ENCODE measurements at regions not wholly inside any gene's neighbourhood (a gene's known extent, or its start where the extent isn't known, plus 50 kb on each side); places are given as distances from the start of the nearest gene placed in this dataset.

DNA sequence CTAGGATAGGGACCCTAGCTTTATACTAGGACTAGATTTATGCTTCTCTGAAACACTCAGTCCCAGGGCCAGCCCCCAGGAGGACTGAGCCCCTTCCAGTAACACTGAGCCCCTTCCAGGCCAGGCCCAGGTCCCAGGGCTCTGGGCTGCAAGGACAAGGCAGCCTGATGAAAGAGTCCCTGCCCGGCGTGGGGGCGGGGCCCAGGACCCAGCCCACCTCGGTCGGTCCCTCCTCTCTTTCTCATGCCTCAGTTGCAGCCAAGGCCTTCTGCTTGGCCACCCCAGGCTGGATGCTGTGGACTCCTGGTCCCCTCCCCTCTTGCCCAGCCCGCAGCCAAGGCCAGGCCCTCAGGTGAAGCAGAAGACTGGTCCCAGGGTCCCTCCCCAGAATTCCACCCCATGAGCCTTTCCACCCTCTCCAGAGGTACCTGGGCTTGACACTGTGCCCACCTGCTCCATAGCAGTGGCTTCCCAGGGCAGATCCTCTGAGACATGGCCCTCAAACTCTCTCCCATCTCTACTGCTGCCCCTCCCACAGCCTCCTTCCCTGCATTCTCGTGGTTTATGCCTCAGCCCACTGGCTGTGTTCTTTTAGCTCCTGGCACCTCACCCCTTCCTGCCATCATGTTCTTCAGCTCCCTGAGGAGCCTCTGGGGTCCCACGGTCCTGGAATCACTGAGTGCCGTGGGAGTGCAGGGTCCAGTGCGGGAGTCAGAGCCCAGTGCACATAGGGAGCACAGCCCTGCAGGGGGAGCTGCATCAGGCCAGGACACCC is 53.6 kb upstream of the C1QTNF9B start:
- no peak for DNase-seq (ENCODE audit: low spot score)
- WGBS (ENCODE audit: low lambda C conversion rate, missing lambda C conversion rate) = 88% methylated on average over 10 of the region's 10 CpGs
- peaks cover 4% of the 10 kb centered on the region for H3K4me1 ChIP-seq (ENCODE audit: insufficient read depth)
- no peak for TF ChIP-seq EZH2phosphoT487 (IDR thresholded peaks at IDR 0.05; ENCODE audit: low read depth, severe bottlenecking, unreplicated experiment)
- no peak for TF ChIP-seq EZH2 (IDR thresholded peaks at IDR 0.05; ENCODE audit: borderline replicate concordance)
- TF ChIP-seq, protein P1, sequence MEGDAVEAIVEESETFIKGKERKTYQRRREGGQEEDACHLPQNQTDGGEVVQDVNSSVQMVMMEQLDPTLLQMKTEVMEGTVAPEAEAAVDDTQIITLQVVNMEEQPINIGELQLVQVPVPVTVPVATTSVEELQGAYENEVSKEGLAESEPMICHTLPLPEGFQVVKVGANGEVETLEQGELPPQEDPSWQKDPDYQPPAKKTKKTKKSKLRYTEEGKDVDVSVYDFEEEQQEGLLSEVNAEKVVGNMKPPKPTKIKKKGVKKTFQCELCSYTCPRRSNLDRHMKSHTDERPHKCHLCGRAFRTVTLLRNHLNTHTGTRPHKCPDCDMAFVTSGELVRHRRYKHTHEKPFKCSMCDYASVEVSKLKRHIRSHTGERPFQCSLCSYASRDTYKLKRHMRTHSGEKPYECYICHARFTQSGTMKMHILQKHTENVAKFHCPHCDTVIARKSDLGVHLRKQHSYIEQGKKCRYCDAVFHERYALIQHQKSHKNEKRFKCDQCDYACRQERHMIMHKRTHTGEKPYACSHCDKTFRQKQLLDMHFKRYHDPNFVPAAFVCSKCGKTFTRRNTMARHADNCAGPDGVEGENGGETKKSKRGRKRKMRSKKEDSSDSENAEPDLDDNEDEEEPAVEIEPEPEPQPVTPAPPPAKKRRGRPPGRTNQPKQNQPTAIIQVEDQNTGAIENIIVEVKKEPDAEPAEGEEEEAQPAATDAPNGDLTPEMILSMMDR (IDR thresholded peaks at IDR 0.05; ENCODE audit: poor library complexity) = no peak
- no peaks in the 10 kb centered on the region for H3K27me3 ChIP-seq
- no peaks in the 10 kb centered on the region for H3K36me3 ChIP-seq (replicated peaks; ENCODE audit: insufficient read depth, low read depth)
- H3K9me3 ChIP-seq (ENCODE audit: low read depth) = no peaks in the 10 kb centered on the region
- no peaks in the 10 kb centered on the region for H4K20me1 ChIP-seq (ENCODE audit: insufficient read depth, poor library complexity, severe bottlenecking)
- no peak overlapping the region for H3K27ac ChIP-seq
- H3K9me2 ChIP-seq (replicated peaks; ENCODE audit: insufficient read depth) = no peaks in the 10 kb centered on the region
- H3K4me2 ChIP-seq = no peak overlapping the region
- no peak overlapping the region for H2AFZ ChIP-seq
- no peaks in the 10 kb centered on the region for H3K79me2 ChIP-seq
- H3K4me3 ChIP-seq = no peak overlapping the region

DNA sequence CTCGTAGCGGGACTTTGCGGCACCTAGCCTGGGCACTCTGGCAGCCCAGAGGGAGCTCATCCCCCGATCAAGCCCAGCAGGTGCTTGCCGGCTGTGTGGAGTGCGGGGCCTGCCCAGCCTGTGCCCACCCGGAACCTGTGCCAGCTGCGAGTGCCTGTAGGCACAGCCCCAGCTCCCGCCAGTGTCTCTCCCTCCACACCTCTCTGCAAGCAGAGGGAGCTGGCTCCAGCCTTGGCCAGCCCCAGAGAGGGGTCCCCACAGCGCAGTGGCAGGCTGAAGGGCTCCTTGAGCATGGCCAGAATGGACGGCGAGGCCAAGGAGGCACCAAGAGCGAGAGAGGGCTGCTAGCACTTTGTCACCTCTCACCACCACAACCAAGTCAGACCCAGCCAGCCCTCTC is 55.5 kb upstream of the C1QTNF9B start:
- H3K79me2 ChIP-seq = no peaks in the 10 kb centered on the region
- peaks cover 10% of the 10 kb centered on the region for H3K4me1 ChIP-seq (ENCODE audit: insufficient read depth)
- no peak overlapping the region for H3K4me2 ChIP-seq
- no peak overlapping the region for H3K27ac ChIP-seq
- H3K9me3 ChIP-seq (ENCODE audit: low read depth) = no peaks in the 10 kb centered on the region
- H4K20me1 ChIP-seq (ENCODE audit: insufficient read depth, poor library complexity, severe bottlenecking) = no peaks in the 10 kb centered on the region
- H3K4me3 ChIP-seq = no peak overlapping the region
- no peak for TF ChIP-seq EZH2phosphoT487 (IDR thresholded peaks at IDR 0.05; ENCODE audit: low read depth, severe bottlenecking, unreplicated experiment)
- TF ChIP-seq EZH2 (IDR thresholded peaks at IDR 0.05; ENCODE audit: borderline replicate concordance) = no peak
- TF ChIP-seq, protein P1 (IDR thresholded peaks at IDR 0.05; ENCODE audit: poor library complexity) = no peak
- H2AFZ ChIP-seq = no peak overlapping the region
- H3K27me3 ChIP-seq = no peaks in the 10 kb centered on the region
- no peaks in the 10 kb centered on the region for H3K36me3 ChIP-seq (replicated peaks; ENCODE audit: insufficient read depth, low read depth)
- WGBS (ENCODE audit: low lambda C conversion rate, missing lambda C conversion rate) = 97% methylated on average over 12 of the region's 13 CpGs
- DNase-seq (ENCODE audit: low spot score) = no peak
- H3K9me2 ChIP-seq (replicated peaks; ENCODE audit: insufficient read depth) = no peaks in the 10 kb centered on the region

DNA sequence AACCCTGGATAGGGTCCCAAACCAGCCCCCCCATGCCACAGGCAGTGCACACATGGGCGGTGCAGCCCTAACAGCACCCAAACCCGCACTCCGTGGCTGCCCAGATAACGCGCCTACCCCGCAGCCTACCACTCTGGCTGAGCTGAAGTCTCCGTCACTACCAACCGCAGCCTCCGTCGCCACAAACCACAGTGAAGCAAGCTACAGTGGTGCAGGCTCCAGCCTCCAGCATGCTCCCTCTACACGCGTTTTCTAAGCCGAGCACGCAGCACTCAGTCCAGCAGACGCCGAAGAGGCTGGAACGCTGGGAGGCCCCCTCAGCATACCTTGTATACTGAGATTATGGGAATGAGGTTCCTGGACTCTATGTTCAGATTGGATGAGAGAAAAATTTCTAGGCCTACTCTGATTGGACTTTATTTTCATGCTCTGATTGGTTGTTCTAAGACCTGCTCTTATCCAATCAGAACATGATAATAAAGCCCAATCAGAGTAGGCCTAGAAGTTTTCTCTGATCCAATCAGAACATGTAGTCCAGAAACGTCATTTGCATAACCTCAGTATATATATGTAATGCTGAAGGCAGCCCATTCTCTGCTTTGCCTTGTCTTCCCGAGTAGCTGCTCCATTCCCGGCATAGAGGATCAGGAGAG is 56.7 kb upstream of the C1QTNF9B start:
- no peaks in the 10 kb centered on the region for H4K20me1 ChIP-seq (ENCODE audit: insufficient read depth, poor library complexity, severe bottlenecking)
- H3K4me3 ChIP-seq = no peak overlapping the region
- peaks cover 17% of the 10 kb centered on the region for H3K4me1 ChIP-seq (ENCODE audit: insufficient read depth)
- H2AFZ ChIP-seq = no peak overlapping the region
- TF ChIP-seq EZH2phosphoT487 (IDR thresholded peaks at IDR 0.05; ENCODE audit: low read depth, severe bottlenecking, unreplicated experiment) (no peak), EZH2 (IDR thresholded peaks at IDR 0.05; ENCODE audit: borderline replicate concordance) (no peak)
- TF ChIP-seq, protein P1 (IDR thresholded peaks at IDR 0.05; ENCODE audit: poor library complexity) = no peak
- no peaks in the 10 kb centered on the region for H3K36me3 ChIP-seq (replicated peaks; ENCODE audit: insufficient read depth, low read depth)
- H3K9me3 ChIP-seq (ENCODE audit: low read depth) = no peaks in the 10 kb centered on the region
- H3K79me2 ChIP-seq = no peaks in the 10 kb centered on the region
- no peak overlapping the region for H3K27ac ChIP-seq
- DNase-seq (ENCODE audit: low spot score) = no peak
- 94% methylated on average over 20 of the region's 20 CpGs for WGBS (ENCODE audit: low lambda C conversion rate, missing lambda C conversion rate)
- no peaks in the 10 kb centered on the region for H3K9me2 ChIP-seq (replicated peaks; ENCODE audit: insufficient read depth)
- no peaks in the 10 kb centered on the region for H3K27me3 ChIP-seq
- no peak overlapping the region for H3K4me2 ChIP-seq

Data from hepatocyte (in vitro differentiated cells).